ENCODE measurements at regions not wholly inside any gene's neighbourhood (a gene's known extent, or its start where the extent isn't known, plus 50 kb on each side); places are given as distances from the start of the nearest gene placed in this dataset.

- no peak for TF ChIP-seq GABPA (IDR thresholded peaks at IDR 0.05; ENCODE audit: low read depth)
- no peak for TF ChIP-seq SPI1 (IDR thresholded peaks at IDR 0.05; ENCODE audit: borderline replicate concordance, low read depth)
- TF ChIP-seq CTCF (IDR thresholded peaks at IDR 0.05; ENCODE audit: insufficient read depth, low read length) = no peak
- no peak for TF ChIP-seq POLR2AphosphoS5 (IDR thresholded peaks at IDR 0.05; ENCODE audit: low read depth)
- TF ChIP-seq REST (IDR thresholded peaks at IDR 0.05; ENCODE audit: insufficient replicate concordance, low read depth) = no peak
- no peak for DNase-seq (ENCODE audit: low read depth in 1 of 2, low spot score in 1 of 2)
- H3K27me3 ChIP-seq (ENCODE audit: insufficient read depth, poor library complexity, severe bottlenecking) = peaks cover 3% of the 10 kb centered on the region
- H3K27ac ChIP-seq (replicated peaks) = no peak overlapping the region
- H3K4me3 ChIP-seq (replicated peaks; ENCODE audit: insufficient read depth, low read length) = no peak overlapping the region
These were observed 111.7 kb upstream of the VEPH1 start for GRCh38 chr3:157614896-157615295.

GRCh38 chr3:157611536-157612076 lies 108.4 kb upstream of the VEPH1 start:
- peak overlapping the region; percentile 84 for H3K27ac ChIP-seq (replicated peaks)
- no peaks in the 10 kb centered on the region for H3K27me3 ChIP-seq (ENCODE audit: insufficient read depth, poor library complexity, severe bottlenecking)
- H3K4me3 ChIP-seq (replicated peaks; ENCODE audit: insufficient read depth, low read length) = no peak overlapping the region
- TF ChIP-seq SPI1 (IDR thresholded peaks at IDR 0.05; ENCODE audit: borderline replicate concordance, low read depth) = no peak
- no peak for TF ChIP-seq CTCF (IDR thresholded peaks at IDR 0.05; ENCODE audit: insufficient read depth, low read length)
- no peak for TF ChIP-seq POLR2AphosphoS5 (IDR thresholded peaks at IDR 0.05; ENCODE audit: low read depth)
- TF ChIP-seq GABPA (IDR thresholded peaks at IDR 0.05; ENCODE audit: low read depth) = no peak
- TF ChIP-seq REST (IDR thresholded peaks at IDR 0.05; ENCODE audit: insufficient replicate concordance, low read depth) = no peak
- DNase-seq (ENCODE audit: low read depth in 1 of 2, low spot score in 1 of 2) = no peak

- Histone ChIP-seq H3K4me3 (replicated peaks; ENCODE audit: insufficient read depth, low read length) (no peak overlapping the region), H3K27ac (replicated peaks) (peak overlapping the region; percentile 84), H3K27me3 (ENCODE audit: insufficient read depth, poor library complexity, severe bottlenecking) (no peaks in the 10 kb centered on the region)
- peak in 1 of 2 experiments; percentile 78 for DNase-seq (ENCODE audit: low read depth in 1 of 2, low spot score in 1 of 2)
- TF ChIP-seq SPI1 (IDR thresholded peaks at IDR 0.05; ENCODE audit: borderline replicate concordance, low read depth) = peak; percentile 74
- TF ChIP-seq CTCF (IDR thresholded peaks at IDR 0.05; ENCODE audit: insufficient read depth, low read length) = no peak
These were observed 107.8 kb upstream of the VEPH1 start for GRCh38 chr3:157610876-157611535.

Measured in HL-60 (cell line).